SU-DHL-6 (cell line): ENCODE measurements at regions not wholly inside any gene's neighbourhood (a gene's known extent, or its start where the extent isn't known, plus 50 kb on each side); places are given as distances from the start of the nearest gene placed in this dataset.

Experiments used
- H2AFZ ChIP-seq: fragments of 200-600 bp; sonication (generic); 2 replicates; pipeline ENCODE4 v1.6.1; 2014; ENCODE audit warnings: low read depth, mild to moderate bottlenecking, moderate library complexity, mixed read lengths, antibody characterized with exemption, low read length; ENCODE audit not compliant: severe bottlenecking
- H3F3A ChIP-seq: fragments of 200-600 bp; shearing (Covaris generic); 2 replicates; pipeline ENCODE4 v1.6.0; 2016; ENCODE audit warnings: antibody characterized with exemption, mild to moderate bottlenecking; ENCODE audit not compliant: insufficient read depth
- H3K27ac ChIP-seq: fragments of 200-600 bp; sonication (generic); 2 replicates; pipeline ENCODE4 v1.5.1; 2016; ENCODE audit warnings: low read depth, mild to moderate bottlenecking, low read length, moderate library complexity, mixed read lengths
- H3K27me3 ChIP-seq: fragments of 200-600 bp; sonication (generic), shearing (Covaris generic); 2 replicates; pipeline ENCODE4 v1.6.0; 2014; ENCODE audit warnings: mild to moderate bottlenecking, low read length
- H3K36me3 ChIP-seq: fragments of 200-600 bp; sonication (generic); 2 replicates; pipeline ENCODE4 v1.6.1; 2014; ENCODE audit warnings: mild to moderate bottlenecking, low read length, mixed read lengths
- H3K4me2 ChIP-seq: fragments of 300-600, 200-600 bp; shearing (Covaris generic), sonication (generic); 2 replicates; pipeline ENCODE4 v1.6.0; 2014; ENCODE audit warnings: low read length, low read depth, mild to moderate bottlenecking; ENCODE audit not compliant: poor library complexity, severe bottlenecking
- H3K4me3 ChIP-seq: fragments of 200-600 bp; sonication (generic); 2 replicates; pipeline ENCODE4 v1.5.1; 2014; ENCODE audit warnings: antibody characterized with exemption, low read length, mild to moderate bottlenecking, mixed read lengths; ENCODE audit not compliant: insufficient read depth, poor library complexity, severe bottlenecking
- H3K79me2 ChIP-seq: fragments of 200-600 bp; sonication (generic); 2 replicates; pipeline ENCODE4 v1.6.1; 2014; ENCODE audit warnings: mild to moderate bottlenecking, low read length, moderate library complexity; ENCODE audit not compliant: insufficient read depth
- H3K9ac ChIP-seq: fragments of 200-600 bp; sonication (generic); 2 replicates; pipeline ENCODE4 v1.7.0; 2014; ENCODE audit warnings: mild to moderate bottlenecking, low read length
- H3K9me2 ChIP-seq: fragments of 200-600 bp; sonication (generic); replicated peaks from 2 replicates; pipeline ENCODE4 v1.6.1; 2014; ENCODE audit warnings: low read length; ENCODE audit not compliant: insufficient read depth
- H3K9me3 ChIP-seq: fragments of 200-600 bp; sonication (generic); 2 replicates; pipeline ENCODE4 v1.6.1; 2014; ENCODE audit warnings: low read length, mixed read lengths; ENCODE audit not compliant: insufficient read depth
- H4K20me1 ChIP-seq: fragments of 200-600 bp; sonication (generic); 2 replicates; pipeline ENCODE4 v1.6.1; 2014; ENCODE audit warnings: low read depth, mild to moderate bottlenecking, antibody characterized with exemption, low read length, moderate library complexity, mixed read lengths
- EZH2phosphoT487 ChIP-seq: fragments of 200-600 bp; sonication (generic), shearing (Covaris generic); conservative IDR thresholded peaks from 2 replicates; pipeline ENCODE4 v1.6.1; 2018; ENCODE audit warnings: mild to moderate bottlenecking, antibody characterized with exemption, low read length, moderate library complexity, mixed read lengths
- TF ChIP-seq, protein P1 (sequence below): fragments of 200-600 bp; sonication (generic); IDR thresholded peaks from one replicate; pipeline ENCODE4 v1.5.1; 2017; ENCODE audit warnings: antibody characterized with exemption, mild to moderate bottlenecking, low read length, moderate library complexity; ENCODE audit not compliant: insufficient read depth, poor library complexity, severe bottlenecking

DNA sequence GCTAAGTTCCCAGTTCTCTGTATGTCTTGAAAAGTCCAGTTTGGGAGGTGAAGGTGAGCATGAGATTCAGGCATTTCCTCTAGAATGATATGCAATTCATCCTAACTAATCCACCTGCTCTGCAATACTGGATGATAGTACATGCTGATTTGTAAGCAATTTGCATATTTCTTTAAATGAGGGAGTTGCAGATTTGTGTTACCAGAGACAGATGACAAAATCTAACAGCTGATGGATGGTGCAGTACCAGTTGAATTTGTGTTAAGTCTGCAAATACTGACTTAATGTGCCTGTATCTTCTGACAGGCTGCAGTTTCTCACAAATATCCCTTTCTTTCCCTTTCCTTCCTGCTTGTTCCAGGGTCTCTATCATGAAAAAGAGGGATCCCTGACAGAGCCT lies 76.4 kb upstream of the MBIP start:
- Histone ChIP-seq H3K79me2 (no peaks in the 10 kb centered on the region), H3K9me3 (no peaks in the 10 kb centered on the region), H3K4me2 (no peak overlapping the region), H3K27me3 (no peaks in the 10 kb centered on the region), H2AFZ (no peak overlapping the region), H3K27ac (no peak overlapping the region), H3K9me2 (no peaks in the 10 kb centered on the region), H4K20me1 (no peaks in the 10 kb centered on the region), H3F3A (no peaks in the 10 kb centered on the region), H3K4me3 (no peak overlapping the region), H3K9ac (no peak overlapping the region), H3K36me3 (no peaks in the 10 kb centered on the region)
- TF ChIP-seq, protein P1, sequence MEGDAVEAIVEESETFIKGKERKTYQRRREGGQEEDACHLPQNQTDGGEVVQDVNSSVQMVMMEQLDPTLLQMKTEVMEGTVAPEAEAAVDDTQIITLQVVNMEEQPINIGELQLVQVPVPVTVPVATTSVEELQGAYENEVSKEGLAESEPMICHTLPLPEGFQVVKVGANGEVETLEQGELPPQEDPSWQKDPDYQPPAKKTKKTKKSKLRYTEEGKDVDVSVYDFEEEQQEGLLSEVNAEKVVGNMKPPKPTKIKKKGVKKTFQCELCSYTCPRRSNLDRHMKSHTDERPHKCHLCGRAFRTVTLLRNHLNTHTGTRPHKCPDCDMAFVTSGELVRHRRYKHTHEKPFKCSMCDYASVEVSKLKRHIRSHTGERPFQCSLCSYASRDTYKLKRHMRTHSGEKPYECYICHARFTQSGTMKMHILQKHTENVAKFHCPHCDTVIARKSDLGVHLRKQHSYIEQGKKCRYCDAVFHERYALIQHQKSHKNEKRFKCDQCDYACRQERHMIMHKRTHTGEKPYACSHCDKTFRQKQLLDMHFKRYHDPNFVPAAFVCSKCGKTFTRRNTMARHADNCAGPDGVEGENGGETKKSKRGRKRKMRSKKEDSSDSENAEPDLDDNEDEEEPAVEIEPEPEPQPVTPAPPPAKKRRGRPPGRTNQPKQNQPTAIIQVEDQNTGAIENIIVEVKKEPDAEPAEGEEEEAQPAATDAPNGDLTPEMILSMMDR = no peak
- TF ChIP-seq EZH2phosphoT487 = no peak

DNA sequence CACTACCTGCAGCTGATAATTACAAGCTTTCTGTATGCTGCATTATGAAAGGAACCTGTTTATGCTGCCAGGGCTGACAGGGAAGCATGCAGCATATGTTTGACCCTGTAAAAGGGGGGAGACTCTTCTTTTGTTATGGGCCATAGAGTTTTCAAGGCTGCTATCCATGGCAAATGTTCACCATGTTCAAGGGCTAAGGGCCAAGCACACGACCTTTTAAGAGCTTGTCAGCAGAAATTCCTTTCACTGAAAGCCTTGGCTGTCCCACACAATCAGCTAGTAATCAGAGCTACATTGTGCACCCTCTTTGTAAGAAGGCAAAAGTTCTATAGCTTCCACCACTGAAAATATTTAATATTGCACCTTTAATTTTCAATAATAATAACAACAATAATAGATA lies 74.2 kb upstream of the MBIP start:
- H3K4me2 ChIP-seq = no peak overlapping the region
- H3K79me2 ChIP-seq = no peaks in the 10 kb centered on the region
- H3K9me2 ChIP-seq = no peaks in the 10 kb centered on the region
- H3K4me3 ChIP-seq = no peak overlapping the region
- H3K9ac ChIP-seq = no peak overlapping the region
- no peaks in the 10 kb centered on the region for H4K20me1 ChIP-seq
- H3K27ac ChIP-seq = no peak overlapping the region
- no peaks in the 10 kb centered on the region for H3K36me3 ChIP-seq
- no peak overlapping the region for H2AFZ ChIP-seq
- H3K9me3 ChIP-seq = no peaks in the 10 kb centered on the region
- H3F3A ChIP-seq = no peaks in the 10 kb centered on the region
- no peaks in the 10 kb centered on the region for H3K27me3 ChIP-seq
- TF ChIP-seq EZH2phosphoT487 = no peak
- TF ChIP-seq, protein P1 = no peak

- TF ChIP-seq EZH2phosphoT487 = no peak
- Histone ChIP-seq H3K27ac (no peak overlapping the region), H3K79me2 (no peaks in the 10 kb centered on the region), H3K4me3 (no peak overlapping the region), H3K9me3 (no peaks in the 10 kb centered on the region), H3K9me2 (no peaks in the 10 kb centered on the region), H3F3A (no peaks in the 10 kb centered on the region), H4K20me1 (no peaks in the 10 kb centered on the region), H3K36me3 (no peaks in the 10 kb centered on the region), H3K4me2 (no peak overlapping the region), H3K9ac (no peak overlapping the region), H3K27me3 (no peaks in the 10 kb centered on the region), H2AFZ (no peak overlapping the region)
These were observed 70.3 kb upstream of the MBIP start for GRCh38 chr14:36390718-36391117.

- Histone ChIP-seq H3K36me3 (no peaks in the 10 kb centered on the region), H3K27ac (no peak overlapping the region), H3K9ac (no peak overlapping the region), H3K4me3 (no peak overlapping the region), H3K9me2 (no peaks in the 10 kb centered on the region), H3K27me3 (no peaks in the 10 kb centered on the region), H4K20me1 (no peaks in the 10 kb centered on the region), H3K9me3 (no peaks in the 10 kb centered on the region), H3K79me2 (no peaks in the 10 kb centered on the region), H3K4me2 (no peak overlapping the region), H2AFZ (no peak overlapping the region), H3F3A (no peaks in the 10 kb centered on the region)
- no peak for TF ChIP-seq EZH2phosphoT487
- TF ChIP-seq, protein P1 = no peak
These were observed 63.5 kb upstream of the MBIP start for GRCh38 chr14:36383767-36384431.
